ENCODE measurements at regions not wholly inside any gene's neighbourhood (a gene's known extent, or its start where the extent isn't known, plus 50 kb on each side); places are given as distances from the start of the nearest gene placed in this dataset.

- ATAC-seq (no peak), DNase-seq (no peak)
- Histone ChIP-seq H3K27me3 (ENCODE audit: control insufficient read depth in 2 of 2, insufficient read depth in 2 of 2, low read length in 2 of 2) (peaks cover 8 to 37% of the 10 kb centered on the region in 2 donors), H3K9me3 (ENCODE audit: control insufficient read depth in 2 of 3, low read length in 3 of 3) (no peaks in the 10 kb centered on the region), H3K36me3 (ENCODE audit: control insufficient read depth in 2 of 3, insufficient read depth in 3 of 3, low read length in 3 of 3) (no peaks in the 10 kb centered on the region), H3K27ac (ENCODE audit: low read depth, low read length) (no peak overlapping the region), H3K4me1 (ENCODE audit: control insufficient read depth in 2 of 2, insufficient read depth in 2 of 2, low read length in 2 of 2) (peaks cover 0 to under 1% of the 10 kb centered on the region in 2 donors), H3K4me3 (ENCODE audit: low read length) (no peak overlapping the region)
- H3K27me3 Mint-ChIP-seq = peaks cover 75 to 88% (median 83%) of the 10 kb centered on the region in 5 donors
- CTCF ChIA-PET = no interaction called here
- POLR2A ChIA-PET = no interaction called here
- H3K9me3 Mint-ChIP-seq = no peaks in the 10 kb centered on the region
- peaks cover 0 to 12% (median 6%) of the 10 kb centered on the region in 7 donors for H3K4me1 Mint-ChIP-seq
- no peak overlapping the region for H3K27ac Mint-ChIP-seq
- no peak overlapping the region for H3K4me3 Mint-ChIP-seq
- intact Hi-C loops (cut with micrococcal nuclease) = no loop called here
- H3K36me3 Mint-ChIP-seq = no peaks in the 10 kb centered on the region
Observed at GRCh38 chr17:49904893-49905292, 57.0 kb upstream of the TAC4 start.

GRCh38 chr17:49906531-49907136 is 58.8 kb upstream of the TAC4 start:
- Histone ChIP-seq H3K9me3 (ENCODE audit: control insufficient read depth in 2 of 3, low read length in 3 of 3) (no peaks in the 10 kb centered on the region), H3K27me3 (ENCODE audit: control insufficient read depth in 2 of 2, insufficient read depth in 2 of 2, low read length in 2 of 2) (peaks cover 8 to 49% of the 10 kb centered on the region in 2 donors), H3K4me3 (ENCODE audit: low read length) (no peak overlapping the region), H3K27ac (ENCODE audit: low read depth, low read length) (no peak overlapping the region), H3K4me1 (ENCODE audit: control insufficient read depth in 2 of 2, insufficient read depth in 2 of 2, low read length in 2 of 2) (peaks cover 0 to 4% of the 10 kb centered on the region in 2 donors), H3K36me3 (ENCODE audit: control insufficient read depth in 2 of 3, insufficient read depth in 3 of 3, low read length in 3 of 3) (no peaks in the 10 kb centered on the region)
- H3K36me3 Mint-ChIP-seq = no peaks in the 10 kb centered on the region
- ChIA-PET CTCF (no interaction called here), POLR2A (no interaction called here)
- H3K9me3 Mint-ChIP-seq = no peaks in the 10 kb centered on the region
- peaks cover 0 to 14% (median 8%) of the 10 kb centered on the region in 7 donors for H3K4me1 Mint-ChIP-seq
- intact Hi-C loops (cut with micrococcal nuclease) = no loop called here
- ATAC-seq (no peak), DNase-seq (no peak)
- H3K27me3 Mint-ChIP-seq = peaks cover 72 to 85% (median 84%) of the 10 kb centered on the region in 5 donors
- H3K27ac Mint-ChIP-seq = no peak overlapping the region
- no peak overlapping the region for H3K4me3 Mint-ChIP-seq

- Histone ChIP-seq H3K4me1 (ENCODE audit: control insufficient read depth in 2 of 2, insufficient read depth in 2 of 2, low read length in 2 of 2) (peaks cover 0 to 4% of the 10 kb centered on the region in 2 donors), H3K27me3 (ENCODE audit: control insufficient read depth in 2 of 2, insufficient read depth in 2 of 2, low read length in 2 of 2) (peaks cover 5 to 47% of the 10 kb centered on the region in 2 donors), H3K27ac (ENCODE audit: low read depth, low read length) (no peak overlapping the region), H3K4me3 (ENCODE audit: low read length) (no peak overlapping the region), H3K9me3 (ENCODE audit: control insufficient read depth in 2 of 3, low read length in 3 of 3) (no peaks in the 10 kb centered on the region), H3K36me3 (ENCODE audit: control insufficient read depth in 2 of 3, insufficient read depth in 3 of 3, low read length in 3 of 3) (no peaks in the 10 kb centered on the region)
- POLR2A ChIA-PET = no interaction called here
- CTCF ChIA-PET = no interaction called here
- ATAC-seq (no peak), DNase-seq (no peak)
- H3K27me3 Mint-ChIP-seq = peaks cover 72 to 89% (median 86%) of the 10 kb centered on the region in 5 donors
- H3K4me3 Mint-ChIP-seq = no peak overlapping the region
- no peaks in the 10 kb centered on the region for H3K36me3 Mint-ChIP-seq
- intact Hi-C loops (cut with micrococcal nuclease) = no loop called here
- H3K9me3 Mint-ChIP-seq = no peaks in the 10 kb centered on the region
- H3K27ac Mint-ChIP-seq = no peak overlapping the region
- peaks cover 0 to 13% (median 8%) of the 10 kb centered on the region in 7 donors for H3K4me1 Mint-ChIP-seq
Observed at GRCh38 chr17:49907279-49907678, 59.4 kb upstream of the TAC4 start.

- no peaks in the 10 kb centered on the region for H3K36me3 Mint-ChIP-seq
- peaks cover 0 to 12% (median 5%) of the 10 kb centered on the region in 7 donors for H3K4me1 Mint-ChIP-seq
- Histone ChIP-seq H3K4me3 (ENCODE audit: low read length) (no peak overlapping the region), H3K36me3 (ENCODE audit: control insufficient read depth in 2 of 3, insufficient read depth in 3 of 3, low read length in 3 of 3) (no peaks in the 10 kb centered on the region), H3K4me1 (ENCODE audit: control insufficient read depth in 2 of 2, insufficient read depth in 2 of 2, low read length in 2 of 2) (peaks cover 0 to 4% of the 10 kb centered on the region in 2 donors), H3K9me3 (ENCODE audit: control insufficient read depth in 2 of 3, low read length in 3 of 3) (no peaks in the 10 kb centered on the region), H3K27me3 (ENCODE audit: control insufficient read depth in 2 of 2, insufficient read depth in 2 of 2, low read length in 2 of 2) (peaks cover 3 to 40% of the 10 kb centered on the region in 2 donors), H3K27ac (ENCODE audit: low read depth, low read length) (no peak overlapping the region)
- H3K9me3 Mint-ChIP-seq = no peaks in the 10 kb centered on the region
- intact Hi-C loops (cut with micrococcal nuclease) = no loop called here
- DNase-seq = no peak
- H3K4me3 Mint-ChIP-seq = peak overlapping the region in 4 of 10 donors; percentile 19 to 76 (median 43)
- POLR2A ChIA-PET = no interaction called here
- ATAC-seq = no peak
- no peak overlapping the region for H3K27ac Mint-ChIP-seq
- CTCF ChIA-PET = interaction anchor here (0.7 to 1.1 kb wide), 3 partner anchors 43 to 89 kb away, joined by 3 to 4 read pairs (median 3); no protein-coding TSS in a partner anchor
- peaks cover 62 to 87% (median 85%) of the 10 kb centered on the region in 5 donors for H3K27me3 Mint-ChIP-seq
Observed at GRCh38 chr17:49908782-49909714, 59.9 kb upstream of the DLX4 start.

GRCh38 chr17:49910094-49910857 is 58.7 kb upstream of the DLX4 start:
- ATAC-seq = no peak
- CTCF ChIA-PET = interaction anchor here (0.7 kb wide), 1 partner anchor 42 kb away, joined by 3 read pairs; no protein-coding TSS in a partner anchor
- intact Hi-C loops (cut with micrococcal nuclease) = no loop called here

GRCh38 chr17:49910858-49911204 is 58.2 kb upstream of the DLX4 start:
- intact Hi-C loops (cut with micrococcal nuclease) = no loop called here
- no peak overlapping the region for H3K4me3 ChIP-seq (ENCODE audit: low read length)
- DNase-seq (no peak), ATAC-seq (no peak)
- H3K36me3 Mint-ChIP-seq = no peaks in the 10 kb centered on the region
- peaks cover 56 to 82% (median 78%) of the 10 kb centered on the region in 5 donors for H3K27me3 Mint-ChIP-seq
- no peaks in the 10 kb centered on the region for H3K9me3 ChIP-seq (ENCODE audit: control insufficient read depth in 2 of 3, low read length in 3 of 3)
- peaks cover 0 to 12% (median 5%) of the 10 kb centered on the region in 7 donors for H3K4me1 Mint-ChIP-seq
- POLR2A ChIA-PET = no interaction called here
- no peaks in the 10 kb centered on the region for H3K36me3 ChIP-seq (ENCODE audit: control insufficient read depth in 2 of 3, insufficient read depth in 3 of 3, low read length in 3 of 3)
- peaks cover 3 to 36% of the 10 kb centered on the region in 2 donors for H3K27me3 ChIP-seq (ENCODE audit: control insufficient read depth in 2 of 2, insufficient read depth in 2 of 2, low read length in 2 of 2)
- peaks cover 0 to 4% of the 10 kb centered on the region in 2 donors for H3K4me1 ChIP-seq (ENCODE audit: control insufficient read depth in 2 of 2, insufficient read depth in 2 of 2, low read length in 2 of 2)
- H3K9me3 Mint-ChIP-seq = no peaks in the 10 kb centered on the region
- H3K27ac ChIP-seq (ENCODE audit: low read depth, low read length) = no peak overlapping the region
- no peak overlapping the region for H3K27ac Mint-ChIP-seq
- H3K4me3 Mint-ChIP-seq = peak overlapping the region in 9 of 10 donors; percentile 40 to 76 (median 66)
- CTCF ChIA-PET = no interaction called here

More at GRCh38 chr17:49910094-49910857, 58.7 kb upstream of the DLX4 start:
- DNase-seq = peak in 1 of 9 donors; percentile 5
- H3K4me1 Mint-ChIP-seq = peaks cover 0 to 12% (median 5%) of the 10 kb centered on the region in 7 donors
- Histone ChIP-seq H3K4me3 (ENCODE audit: low read length) (no peak overlapping the region), H3K4me1 (ENCODE audit: control insufficient read depth in 2 of 2, insufficient read depth in 2 of 2, low read length in 2 of 2) (peaks cover 0 to 4% of the 10 kb centered on the region in 2 donors), H3K27me3 (ENCODE audit: control insufficient read depth in 2 of 2, insufficient read depth in 2 of 2, low read length in 2 of 2) (peaks cover 3 to 36% of the 10 kb centered on the region in 2 donors), H3K9me3 (ENCODE audit: control insufficient read depth in 2 of 3, low read length in 3 of 3) (no peaks in the 10 kb centered on the region), H3K36me3 (ENCODE audit: control insufficient read depth in 2 of 3, insufficient read depth in 3 of 3, low read length in 3 of 3) (no peaks in the 10 kb centered on the region), H3K27ac (ENCODE audit: low read depth, low read length) (no peak overlapping the region)
- peak overlapping the region in 9 of 10 donors; percentile 47 to 76 (median 66) for H3K4me3 Mint-ChIP-seq
- POLR2A ChIA-PET = no interaction called here
- H3K9me3 Mint-ChIP-seq = no peaks in the 10 kb centered on the region
- H3K36me3 Mint-ChIP-seq = no peaks in the 10 kb centered on the region
- H3K27me3 Mint-ChIP-seq = peaks cover 56 to 86% (median 80%) of the 10 kb centered on the region in 5 donors
- H3K27ac Mint-ChIP-seq = no peak overlapping the region

Data from naive thymus-derived CD4-positive, alpha-beta T cell (primary cell).